ENCODE measurements at regions not wholly inside any gene's neighbourhood (a gene's known extent, or its start where the extent isn't known, plus 50 kb on each side); places are given as distances from the start of the nearest gene placed in this dataset.
"Not testable (repeated sequence)": the region's sequence is repeated elsewhere in the genome, so short reads cannot be mapped to it uniquely, and the experiment has no call there.

- TF ChIP-seq, protein P1, sequence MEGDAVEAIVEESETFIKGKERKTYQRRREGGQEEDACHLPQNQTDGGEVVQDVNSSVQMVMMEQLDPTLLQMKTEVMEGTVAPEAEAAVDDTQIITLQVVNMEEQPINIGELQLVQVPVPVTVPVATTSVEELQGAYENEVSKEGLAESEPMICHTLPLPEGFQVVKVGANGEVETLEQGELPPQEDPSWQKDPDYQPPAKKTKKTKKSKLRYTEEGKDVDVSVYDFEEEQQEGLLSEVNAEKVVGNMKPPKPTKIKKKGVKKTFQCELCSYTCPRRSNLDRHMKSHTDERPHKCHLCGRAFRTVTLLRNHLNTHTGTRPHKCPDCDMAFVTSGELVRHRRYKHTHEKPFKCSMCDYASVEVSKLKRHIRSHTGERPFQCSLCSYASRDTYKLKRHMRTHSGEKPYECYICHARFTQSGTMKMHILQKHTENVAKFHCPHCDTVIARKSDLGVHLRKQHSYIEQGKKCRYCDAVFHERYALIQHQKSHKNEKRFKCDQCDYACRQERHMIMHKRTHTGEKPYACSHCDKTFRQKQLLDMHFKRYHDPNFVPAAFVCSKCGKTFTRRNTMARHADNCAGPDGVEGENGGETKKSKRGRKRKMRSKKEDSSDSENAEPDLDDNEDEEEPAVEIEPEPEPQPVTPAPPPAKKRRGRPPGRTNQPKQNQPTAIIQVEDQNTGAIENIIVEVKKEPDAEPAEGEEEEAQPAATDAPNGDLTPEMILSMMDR (IDR thresholded peaks at IDR 0.05; ENCODE audit: insufficient read depth, low read depth, low read length), result not testable (repeated sequence)
- not testable (repeated sequence) for TF ChIP-seq EZH2 (IDR thresholded peaks at IDR 0.05; ENCODE audit: insufficient read depth, low read length)
Observed at GRCh38 chr5:52165806-52166205, 621.9 kb upstream of the ITGA1 start.

Measured in astrocyte (in vitro differentiated cells and primary cell).